AG04450 (cell line): ENCODE measurements at regions not wholly inside any gene's neighbourhood (a gene's known extent, or its start where the extent isn't known, plus 50 kb on each side); places are given as distances from the start of the nearest gene placed in this dataset.

Source experiments
- CTCF ChIA-PET: fragments of 300-600, 350-600 bp; formaldehyde crosslinking; extraction: SDS; loops from one replicate; lab custom pipeline; 2022; ENCODE audit warnings: antibody characterized with exemption, inconsistent platforms; lab: Charles Lee
- POLR2A ChIA-PET: fragments of 350-600 bp; formaldehyde crosslinking; extraction: SDS; loops from one replicate; lab custom pipeline; 2021; ENCODE audit warnings: antibody characterized with exemption, inconsistent platforms; lab: Yijun Ruan, JAX
- DNase-seq: peaks from one replicate; pipeline ENCODE4 v3.0.0-alpha.2; 2011; ENCODE audit warnings: low read depth, low spot score
- H3K27ac ChIP-seq: one replicate; pipeline ENCODE4 v1.5.1; 2012; ENCODE audit warnings: low read depth, low read length, control low read depth
- H3K27me3 ChIP-seq: one replicate; pipeline ENCODE4 v1.6.0; 2012; ENCODE audit warnings: low read length; ENCODE audit not compliant: control insufficient read depth, insufficient read depth
- H3K4me3 ChIP-seq: 2 replicates; pipeline ENCODE4 v1.5.1; 2011; ENCODE audit warnings: mild to moderate bottlenecking, low read depth, low read length, control low read depth
- H3K9me3 ChIP-seq: 2 replicates; pipeline ENCODE4 v1.5.1; 2012; ENCODE audit warnings: low read length; ENCODE audit not compliant: control insufficient read depth, insufficient read depth
- CTCF ChIP-seq: IDR thresholded peaks from 2 replicates; pipeline ENCODE4 v1.5.1; 2011; ENCODE audit warnings: low read depth, low read length, control low read depth, inconsistent platforms

- CTCF ChIA-PET = no interaction called here
- POLR2A ChIA-PET = no interaction called here
- no peak for TF ChIP-seq CTCF
Measured at GRCh38 chrX:20753076-20753475, 486.4 kb upstream of the RPS6KA3 start.

GRCh38 chrX:20746690-20747089, 480.0 kb upstream of the RPS6KA3 start:
- Histone ChIP-seq H3K9me3 (no peaks in the 10 kb centered on the region), H3K4me3 (no peak overlapping the region), H3K27ac (no peak overlapping the region), H3K27me3 (no peaks in the 10 kb centered on the region)
- CTCF ChIA-PET = no interaction called here
- no peak for TF ChIP-seq CTCF
- POLR2A ChIA-PET = no interaction called here
- no peak for DNase-seq

More at GRCh38 chrX:20753076-20753475, 486.4 kb upstream of the RPS6KA3 start:
- DNase-seq = no peak
- Histone ChIP-seq H3K4me3 (no peak overlapping the region), H3K27ac (no peak overlapping the region), H3K27me3 (no peaks in the 10 kb centered on the region), H3K9me3 (no peaks in the 10 kb centered on the region)

- ChIA-PET CTCF (no interaction called here), POLR2A (no interaction called here)
- no peaks in the 10 kb centered on the region for H3K27me3 ChIP-seq
- TF ChIP-seq CTCF = no peak
- DNase-seq = no peak
- no peak overlapping the region for H3K4me3 ChIP-seq
- H3K9me3 ChIP-seq = no peaks in the 10 kb centered on the region
- H3K27ac ChIP-seq = no peak overlapping the region
Measured at GRCh38 chrX:20743046-20743445, 476.3 kb upstream of the RPS6KA3 start.

- CTCF ChIA-PET = no interaction called here
- DNase-seq = no peak
- POLR2A ChIA-PET = no interaction called here
Measured at GRCh38 chrX:20742106-20742505, 475.4 kb upstream of the RPS6KA3 start.

GRCh38 chrX:20740443-20740842, 473.7 kb upstream of the RPS6KA3 start:
- Histone ChIP-seq H3K27ac (no peak overlapping the region), H3K9me3 (no peaks in the 10 kb centered on the region), H3K27me3 (no peaks in the 10 kb centered on the region), H3K4me3 (no peak overlapping the region)
- TF ChIP-seq CTCF = no peak
- no peak for DNase-seq
- ChIA-PET POLR2A (no interaction called here), CTCF (no interaction called here)

More at GRCh38 chrX:20742106-20742505, 475.4 kb upstream of the RPS6KA3 start:
- H3K27ac ChIP-seq = no peak overlapping the region
- no peak for TF ChIP-seq CTCF
- no peak overlapping the region for H3K4me3 ChIP-seq
- no peaks in the 10 kb centered on the region for H3K9me3 ChIP-seq
- H3K27me3 ChIP-seq = no peaks in the 10 kb centered on the region
